IPS DF 6.9 (cell line): ENCODE measurements at regions not wholly inside any gene's neighbourhood (a gene's known extent, or its start where the extent isn't known, plus 50 kb on each side); places are given as distances from the start of the nearest gene placed in this dataset.
"Not testable (repeated sequence)": the region's sequence is repeated elsewhere in the genome, so short reads cannot be mapped to it uniquely, and the experiment has no call there.

Experiments used
- DNase-seq: peaks from one replicate; pipeline ENCODE4 v3.0.0-alpha.2; 2013; ENCODE audit warnings: low read depth, low spot score
- H3K27ac ChIP-seq: one replicate; pipeline ENCODE4 v1.5.1; 2013; ENCODE audit warnings: low read length, control low read depth
- H3K27me3 ChIP-seq: 2 replicates; pipeline ENCODE4 v1.6.1; 2013; ENCODE audit warnings: mild to moderate bottlenecking, low read length; ENCODE audit not compliant: control insufficient read depth, insufficient read depth
- H3K36me3 ChIP-seq: 2 replicates; pipeline ENCODE4 v1.6.1; 2013; ENCODE audit warnings: low read length; ENCODE audit not compliant: control insufficient read depth, insufficient read depth
- H3K4me1 ChIP-seq: 2 replicates; pipeline ENCODE4 v1.6.1; 2013; ENCODE audit warnings: low read length; ENCODE audit not compliant: control insufficient read depth, insufficient read depth
- H3K4me3 ChIP-seq: 2 replicates; pipeline ENCODE4 v1.5.1; 2013; ENCODE audit warnings: mild to moderate bottlenecking, low read length
- H3K9me3 ChIP-seq: 2 replicates; pipeline ENCODE4 v1.6.1; 2013; ENCODE audit warnings: low read length, inconsistent platforms; ENCODE audit not compliant: control insufficient read depth, insufficient read depth
- WGBS: extraction: QIAGEN DNeasy Blood & Tissue Kit; methylation state at CpG from one replicate; pipeline ENCODE4 v1.1.7; 2013; ENCODE audit warnings: mixed read lengths, missing lambda C conversion rate; ENCODE audit not compliant: insufficient read length, insufficient coverage; 5-methylcytosine and 5-hydroxymethylcytosine counted together

- no peak overlapping the region for H3K4me3 ChIP-seq
- no peaks in the 10 kb centered on the region for H3K9me3 ChIP-seq
- H3K27ac ChIP-seq, result no peak overlapping the region
- DNase-seq, result no peak
- H3K27me3 ChIP-seq, result no peaks in the 10 kb centered on the region
- peaks cover 1% of the 10 kb centered on the region; the same call in 1 of the 2 replicates for H3K4me1 ChIP-seq
- WGBS, result no CpG with 5 or more reads among the region's 3 CpGs
- H3K36me3 ChIP-seq, result no peaks in the 10 kb centered on the region
Measured at GRCh38 chr2:128416806-128417205, 98.1 kb upstream of the HS6ST1 start.

- DNase-seq, H3K27me3 ChIP-seq, H3K4me1 ChIP-seq, H3K36me3 ChIP-seq, H3K27ac ChIP-seq, H3K9me3 ChIP-seq, H3K4me3 ChIP-seq: not testable (repeated sequence)
- WGBS, result no CpG with 5 or more reads among the region's 11 CpGs
Measured at GRCh38 chr2:128417264-128417663, 98.6 kb upstream of the HS6ST1 start.

GRCh38 chr2:128420131-128420530 is 101.5 kb upstream of the HS6ST1 start:
- Histone ChIP-seq H3K4me1 (no peaks in the 10 kb centered on the region), H3K9me3 (no peaks in the 10 kb centered on the region), H3K27ac (no peak overlapping the region), H3K27me3 (no peaks in the 10 kb centered on the region), H3K36me3 (no peaks in the 10 kb centered on the region), H3K4me3 (no peak overlapping the region)
- no peak for DNase-seq
- no CpG with 5 or more reads among the region's 6 CpGs for WGBS

- Histone ChIP-seq H3K4me3 (no peak overlapping the region), H3K27ac (no peak overlapping the region), H3K4me1 (no peaks in the 10 kb centered on the region), H3K27me3 (no peaks in the 10 kb centered on the region), H3K36me3 (no peaks in the 10 kb centered on the region), H3K9me3 (no peaks in the 10 kb centered on the region)
- no peak for DNase-seq
- no CpG with 5 or more reads among the region's 4 CpGs for WGBS
Measured at GRCh38 chr2:128420776-128421175, 102.1 kb upstream of the HS6ST1 start.

- Histone ChIP-seq H3K27me3 (no peaks in the 10 kb centered on the region), H3K4me1 (no peaks in the 10 kb centered on the region), H3K27ac (no peak overlapping the region), H3K4me3 (no peak overlapping the region), H3K36me3 (no peaks in the 10 kb centered on the region), H3K9me3 (no peaks in the 10 kb centered on the region)
- no CpG with 5 or more reads among the region's 9 CpGs for WGBS
- DNase-seq, result no peak
Measured at GRCh38 chr2:128421286-128421685, 102.6 kb upstream of the HS6ST1 start.

GRCh38 chr2:128421861-128422311 is 103.2 kb upstream of the HS6ST1 start:
- Histone ChIP-seq H3K4me3 (no peak overlapping the region), H3K27ac (no peak overlapping the region), H3K36me3 (no peaks in the 10 kb centered on the region), H3K27me3 (no peaks in the 10 kb centered on the region), H3K9me3 (no peaks in the 10 kb centered on the region), H3K4me1 (no peaks in the 10 kb centered on the region)
- no CpG with 5 or more reads among the region's 15 CpGs for WGBS
- DNase-seq, result no peak

- Histone ChIP-seq H3K27me3 (no peaks in the 10 kb centered on the region), H3K27ac (no peak overlapping the region), H3K4me3 (no peak overlapping the region), H3K36me3 (no peaks in the 10 kb centered on the region), H3K9me3 (no peaks in the 10 kb centered on the region), H3K4me1 (no peaks in the 10 kb centered on the region)
- WGBS, result no CpG with 5 or more reads among the region's 5 CpGs
- no peak for DNase-seq
Measured at GRCh38 chr2:128422571-128422970, 103.9 kb upstream of the HS6ST1 start.

GRCh38 chr2:128423788-128424165 is 105.1 kb upstream of the HS6ST1 start:
- H3K9me3 ChIP-seq, result no peaks in the 10 kb centered on the region
- no peaks in the 10 kb centered on the region for H3K4me1 ChIP-seq
- H3K27ac ChIP-seq, result no peak overlapping the region
- no peak overlapping the region for H3K4me3 ChIP-seq
- no peaks in the 10 kb centered on the region for H3K36me3 ChIP-seq
- H3K27me3 ChIP-seq, result no peaks in the 10 kb centered on the region
- DNase-seq, result no peak

- no peaks in the 10 kb centered on the region for H3K27me3 ChIP-seq
- H3K9me3 ChIP-seq, result no peaks in the 10 kb centered on the region
- no peaks in the 10 kb centered on the region for H3K36me3 ChIP-seq
- H3K27ac ChIP-seq, result no peak overlapping the region
- H3K4me3 ChIP-seq, result no peak overlapping the region
- no peaks in the 10 kb centered on the region for H3K4me1 ChIP-seq
- no CpG with 5 or more reads among the region's 11 CpGs for WGBS
- no peak for DNase-seq
Measured at GRCh38 chr2:128424406-128425171, 105.9 kb upstream of the HS6ST1 start.

GRCh38 chr2:128425216-128425615 is 106.5 kb upstream of the HS6ST1 start:
- H3K27me3 ChIP-seq, result no peaks in the 10 kb centered on the region
- no peaks in the 10 kb centered on the region for H3K9me3 ChIP-seq
- no peaks in the 10 kb centered on the region for H3K4me1 ChIP-seq
- no peak for DNase-seq
- H3K27ac ChIP-seq, result no peak overlapping the region
- WGBS, result no CpG with 5 or more reads among the region's 8 CpGs
- H3K4me3 ChIP-seq, result no peak overlapping the region
- no peaks in the 10 kb centered on the region for H3K36me3 ChIP-seq
